GM21576 (cell line): ENCODE measurements at regions not wholly inside any gene's neighbourhood (a gene's known extent, or its start where the extent isn't known, plus 50 kb on each side); places are given as distances from the start of the nearest gene placed in this dataset.
"Not testable (repeated sequence)": the region's sequence is repeated elsewhere in the genome, so short reads cannot be mapped to it uniquely, and the experiment has no call there.

Experiments
- ATAC-seq: cut with Tn5 transposase; IDR thresholded peaks from one replicate; pipeline ENCODE4 v1.9.1; 2021; ENCODE audit warnings: mild to moderate bottlenecking, moderate library complexity; ENCODE audit not compliant: unreplicated experiment

- ATAC-seq: not testable (repeated sequence)
Measured at GRCh38 chrX:124181515-124181914, 150.9 kb upstream of the TEX13D start.

DNA sequence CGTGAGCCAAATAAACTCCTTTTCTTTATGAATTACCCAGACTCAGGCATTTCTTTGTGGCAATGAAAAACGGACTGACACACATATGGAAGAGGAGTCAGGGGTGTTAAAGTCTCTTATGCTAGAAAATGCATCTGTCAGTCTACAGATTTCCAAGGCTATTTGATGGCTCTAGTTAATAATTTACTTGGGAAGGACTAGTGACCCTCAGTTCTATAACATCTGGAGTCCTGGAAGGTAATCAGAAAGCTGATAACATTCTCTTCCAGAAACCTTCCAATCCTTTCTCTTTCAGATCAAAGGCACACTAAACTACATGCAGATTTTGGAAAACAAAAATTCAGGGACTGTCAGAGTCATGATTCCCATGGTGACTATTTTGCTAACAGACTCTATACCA lies 142.0 kb upstream of the TEX13D start:
- ATAC-seq: no peak

DNA sequence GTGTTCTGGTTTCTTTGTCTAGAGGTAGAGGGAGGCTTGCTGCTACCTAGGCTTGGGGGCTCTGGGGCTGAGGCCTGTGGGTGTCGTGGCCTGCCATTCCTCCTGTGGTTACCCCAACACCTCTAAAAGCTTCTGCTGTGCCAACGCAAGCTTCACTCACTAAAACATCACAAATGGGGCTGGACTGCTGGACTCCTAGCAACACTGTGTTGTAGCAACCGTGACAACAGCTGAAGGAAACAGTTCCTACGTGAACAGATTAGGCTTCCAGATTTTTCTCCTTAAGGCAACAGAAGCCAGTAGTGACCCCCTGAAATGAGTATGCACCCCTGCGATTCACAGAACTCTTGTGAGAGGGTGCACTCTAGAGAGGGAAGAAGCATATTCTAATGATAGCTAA lies 138.3 kb upstream of the TEX13D start:
- ATAC-seq: no peak

DNA sequence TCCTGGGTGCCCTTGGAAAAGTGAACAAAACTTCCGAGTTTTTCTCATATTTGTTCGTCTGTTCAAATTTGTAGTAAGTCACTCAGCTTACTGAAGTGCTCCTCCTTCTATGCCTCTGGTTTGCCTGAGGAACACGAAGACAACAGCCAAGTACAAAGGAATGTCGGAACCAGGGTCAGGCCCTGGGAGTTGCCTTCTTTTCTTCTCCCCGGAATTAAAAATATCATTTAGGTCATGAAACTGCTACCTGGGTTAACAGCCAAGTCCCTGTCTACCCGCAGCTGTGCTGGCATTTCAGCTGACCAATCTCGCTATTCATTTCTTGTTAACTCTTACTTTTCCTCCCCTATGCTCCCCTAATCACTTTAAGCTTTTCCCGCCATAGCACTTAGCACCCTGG lies 137.6 kb upstream of the TEX13D start:
- ATAC-seq: no peak

DNA sequence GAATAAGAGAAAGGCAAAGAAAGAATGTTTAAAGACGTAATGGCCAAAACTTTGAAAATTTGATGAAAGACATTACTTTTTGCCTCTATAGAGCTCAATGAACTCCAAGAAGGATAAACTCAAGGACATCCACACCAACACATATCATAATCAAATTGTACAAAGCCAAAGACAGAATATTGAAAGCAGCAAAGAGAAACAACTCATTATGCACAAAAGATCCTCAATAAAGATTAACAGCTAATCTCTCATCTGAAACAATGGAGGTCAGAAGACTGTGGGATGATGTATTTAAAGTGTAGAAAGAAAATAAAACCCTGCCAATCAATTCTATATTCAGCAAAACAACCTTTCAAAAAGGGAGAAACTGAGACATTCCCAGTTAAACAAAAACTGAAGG lies 129.1 kb upstream of the TEX13D start:
- no peak for ATAC-seq

DNA sequence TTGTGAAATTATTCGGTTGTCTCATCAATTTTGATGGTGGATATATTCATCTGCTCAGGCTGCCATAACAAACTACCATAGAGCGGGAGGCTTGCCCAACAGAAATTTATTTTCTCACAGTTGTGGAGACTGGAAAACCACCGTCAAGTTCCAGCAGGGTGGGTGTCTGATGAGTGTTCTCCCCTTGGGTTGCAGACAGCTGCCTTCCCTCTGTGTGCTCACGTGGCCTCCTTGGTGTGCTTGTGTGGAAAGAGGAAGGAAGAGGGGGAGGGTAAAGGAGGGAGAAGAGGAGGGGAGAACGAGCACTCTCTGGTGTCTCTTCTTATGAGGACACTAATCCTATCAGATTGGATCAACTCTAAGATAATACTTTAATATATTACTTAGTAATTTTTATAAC lies 123.8 kb upstream of the TEX13D start:
- no peak for ATAC-seq

- no peak for ATAC-seq
Measured at GRCh38 chrX:124209792-124210576, 122.5 kb upstream of the TEX13D start.

DNA sequence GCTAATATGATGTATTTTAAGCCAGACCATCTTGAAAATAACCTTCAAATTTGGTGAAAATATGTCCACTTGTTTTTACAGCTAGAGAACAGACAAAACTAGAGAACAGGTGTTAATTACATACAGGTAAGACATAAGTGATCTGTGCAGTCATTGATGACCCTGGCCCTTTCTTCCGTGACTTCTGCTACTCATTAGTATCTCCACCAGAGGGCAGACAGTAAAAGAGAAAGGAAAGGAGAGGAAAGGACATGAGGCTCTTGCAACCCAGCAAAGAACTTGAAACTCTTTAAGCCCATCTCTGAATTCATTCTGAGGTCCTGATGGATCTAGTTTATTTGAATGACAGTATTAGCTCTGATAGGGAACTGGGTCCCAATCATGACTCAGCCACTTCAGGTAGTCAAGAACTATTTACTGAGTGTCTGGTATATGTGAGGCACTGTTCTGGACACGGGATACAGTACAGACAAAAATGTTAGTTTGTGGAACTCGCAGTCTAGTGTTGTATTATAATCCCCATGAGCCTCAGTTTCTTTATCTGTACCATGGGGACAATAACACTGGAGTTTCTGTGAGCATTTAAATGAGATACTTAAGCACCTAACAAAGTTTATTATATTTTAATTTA lies 121.0 kb upstream of the TEX13D start:
- ATAC-seq: peak; percentile 79

- no peak for ATAC-seq
Measured at GRCh38 chrX:124212622-124213021, 119.8 kb upstream of the TEX13D start.

- ATAC-seq: no peak
Measured at GRCh38 chrX:124215786-124216185, 116.7 kb upstream of the TEX13D start.

DNA sequence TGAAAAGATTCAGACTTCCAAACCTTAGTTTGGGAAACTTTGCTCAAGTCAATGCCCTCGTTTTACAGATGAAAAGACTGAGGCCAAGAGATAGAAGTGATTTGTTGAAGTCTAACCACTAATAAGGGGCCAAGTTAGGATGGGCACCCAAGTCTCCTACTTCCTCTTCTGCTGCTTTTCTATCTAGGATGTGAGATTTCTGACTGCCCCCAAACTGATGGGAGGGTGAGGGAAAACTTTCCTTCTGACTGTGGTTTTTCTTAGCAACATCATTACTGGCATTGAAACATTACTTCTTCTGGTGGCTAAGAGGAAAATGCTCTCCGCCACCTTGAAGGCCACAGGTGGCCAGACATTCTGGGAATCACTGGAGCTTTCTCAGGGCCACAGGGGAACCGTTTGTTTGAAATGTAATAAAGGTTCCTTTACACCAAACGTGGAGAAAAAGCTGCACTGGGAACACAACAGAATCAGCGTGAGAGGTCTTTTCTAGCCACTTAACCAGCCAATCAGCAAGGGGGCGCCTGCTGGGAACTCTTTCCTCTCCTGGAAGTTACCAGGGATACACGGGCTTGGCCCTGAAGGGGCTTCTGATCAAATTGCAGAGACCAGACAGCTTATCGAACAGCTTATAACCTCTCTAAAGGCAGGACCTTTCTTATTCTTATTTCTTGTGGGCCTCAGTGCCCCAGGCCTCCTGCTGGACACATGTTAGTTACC lies 115.9 kb upstream of the TEX13D start:
- ATAC-seq: no peak

DNA sequence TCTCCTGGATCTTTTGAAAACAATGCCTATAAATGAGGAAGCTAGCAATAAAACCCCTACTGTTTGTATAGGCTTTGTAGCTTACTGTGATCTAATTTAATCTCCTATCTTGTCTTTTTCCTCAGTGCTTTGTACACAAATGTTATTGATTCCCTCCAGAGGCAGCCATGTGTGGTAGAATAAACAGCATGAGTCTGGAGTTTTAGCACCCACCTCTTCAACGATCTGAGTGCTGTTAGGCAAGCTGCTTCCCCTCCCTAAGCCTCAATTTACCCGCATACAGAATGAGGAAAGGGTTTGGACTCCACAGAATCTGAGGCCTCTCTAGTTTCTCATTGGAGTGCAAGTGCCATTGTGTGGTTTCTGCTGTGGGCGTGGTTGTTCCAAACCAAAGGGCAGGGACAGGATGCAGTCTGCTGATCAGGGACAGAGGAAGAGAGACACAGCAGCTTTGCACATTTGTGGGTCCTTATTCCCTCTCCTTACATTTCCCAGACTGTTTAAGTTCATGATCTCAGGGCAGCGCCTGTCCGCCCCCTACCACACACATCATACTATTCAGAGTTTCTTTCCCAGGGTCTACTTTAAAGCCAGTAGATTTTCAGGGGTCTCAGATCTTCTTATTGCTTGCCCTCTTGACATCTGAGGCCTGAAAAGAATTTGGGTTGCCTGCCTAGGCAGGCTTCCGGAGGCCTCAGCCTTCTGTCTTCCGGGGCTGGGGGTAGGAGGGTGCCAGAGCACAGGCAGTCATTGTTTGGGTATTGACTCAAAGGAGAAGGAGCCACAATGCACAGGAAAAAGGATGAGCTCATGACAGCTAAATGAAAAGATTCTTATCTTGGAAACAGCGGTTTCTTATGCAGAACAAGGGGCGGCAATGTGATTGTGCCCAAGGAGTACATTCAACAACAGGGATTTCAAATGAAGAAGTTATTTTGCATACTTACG lies 114.9 kb upstream of the TEX13D start:
- peak; percentile 86 for ATAC-seq

DNA sequence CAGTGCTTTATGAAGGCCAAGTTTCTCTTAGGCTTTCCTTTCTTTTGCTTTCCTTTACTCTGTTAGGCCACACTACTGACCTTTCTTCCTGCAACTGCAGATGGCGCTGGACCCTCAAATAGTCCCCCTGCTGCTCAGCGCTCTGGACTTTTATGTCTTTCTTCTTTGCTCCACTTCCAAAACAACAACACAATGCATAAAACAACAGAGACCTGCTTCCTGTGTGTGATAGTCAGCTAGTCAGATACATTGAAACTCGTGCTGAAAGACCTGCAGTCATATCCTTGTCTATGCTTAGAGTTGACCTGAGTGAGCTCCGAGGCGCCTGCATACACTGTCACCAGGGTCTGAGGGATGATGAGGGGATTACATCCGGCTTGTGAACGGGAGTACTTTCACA lies 108.9 kb upstream of the TEX13D start:
- ATAC-seq: no peak

DNA sequence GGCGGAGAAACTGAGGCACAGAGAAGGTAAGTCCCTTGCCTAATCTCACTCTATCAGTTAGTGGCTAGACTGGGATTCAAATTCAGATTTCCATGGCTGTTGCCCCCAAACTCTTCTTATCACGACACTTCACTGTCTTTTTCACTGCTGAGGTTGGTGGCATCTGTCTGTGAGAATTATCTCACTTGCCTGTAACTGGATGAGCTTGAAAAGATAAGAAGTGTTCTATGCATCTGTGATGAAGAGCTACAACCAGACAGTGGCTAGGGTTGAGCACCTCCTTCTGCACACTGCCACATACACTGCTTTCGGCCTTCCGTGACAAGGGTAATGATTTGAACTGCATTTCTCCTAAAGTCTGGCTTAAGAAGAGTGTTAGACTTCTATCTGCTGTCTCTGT lies 107.9 kb upstream of the TEX13D start:
- no peak for ATAC-seq

- ATAC-seq: no peak
Measured at GRCh38 chrX:124226129-124226528, 106.3 kb upstream of the TEX13D start.

- no peak for ATAC-seq
Measured at GRCh38 chrX:124228849-124229248, 103.6 kb upstream of the TEX13D start.

GRCh38 chrX:124229374-124229773 lies 103.1 kb upstream of the TEX13D start:
- no peak for ATAC-seq

GRCh38 chrX:124230655-124231450 lies 101.6 kb upstream of the TEX13D start:
- ATAC-seq: no peak

GRCh38 chrX:124231451-124231759 lies 101.1 kb upstream of the TEX13D start:
- no peak for ATAC-seq

DNA sequence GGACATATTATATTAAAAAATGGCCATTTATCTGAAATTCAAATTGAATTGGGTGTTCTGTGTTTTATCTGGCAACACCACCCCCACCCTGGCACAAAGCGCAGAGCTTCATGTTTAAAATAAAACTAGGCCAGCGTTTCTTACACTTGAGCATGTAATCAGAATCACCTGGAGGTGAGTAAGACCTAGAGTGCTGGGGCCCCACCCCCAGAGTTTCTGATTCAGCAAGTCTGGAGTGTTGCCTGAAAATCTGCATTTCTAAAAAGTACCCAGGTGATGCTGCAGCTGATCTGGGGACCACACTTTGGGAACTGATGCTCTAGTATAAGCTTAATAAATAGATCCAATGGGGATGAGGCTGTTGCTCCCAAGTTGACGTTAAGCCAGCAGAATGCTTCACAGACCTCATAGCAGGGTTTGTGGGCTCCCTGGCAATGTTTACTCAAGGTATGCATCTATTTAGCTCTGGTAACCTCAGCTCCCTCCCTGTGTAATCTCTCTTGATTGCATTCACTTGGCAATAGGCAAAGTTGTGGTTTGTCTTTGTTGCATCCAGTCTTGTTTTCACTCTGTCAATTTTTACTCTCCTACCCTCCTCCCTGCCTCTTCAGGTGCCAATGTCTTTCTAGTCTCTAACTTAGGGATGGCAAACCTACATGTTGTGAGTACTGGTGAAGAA lies 99.8 kb upstream of the TEX13D start:
- ATAC-seq: peak; percentile 73
